ENCODE measurements at regions not wholly inside any gene's neighbourhood (a gene's known extent, or its start where the extent isn't known, plus 50 kb on each side); places are given as distances from the start of the nearest gene placed in this dataset.

DNA sequence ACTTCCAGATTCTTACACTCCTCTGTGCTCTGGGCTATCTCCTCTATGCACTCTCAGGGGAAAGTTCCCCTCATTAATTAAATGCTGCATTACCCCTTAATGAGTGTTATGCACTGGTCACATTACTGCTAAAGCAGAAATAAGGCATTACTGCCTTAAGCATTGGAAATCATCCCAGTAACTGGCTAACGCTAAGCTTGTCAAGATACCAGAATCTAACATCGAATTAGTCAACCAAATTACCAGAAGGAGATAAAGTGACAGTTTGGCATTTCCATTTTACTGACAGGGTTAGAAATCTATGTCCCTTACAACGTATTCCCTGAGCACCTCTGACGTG lies 69.5 kb upstream of the FAM169A start (continued):
- no peak for TF ChIP-seq PRDM15 (CRISPR knock-in tag; IDR thresholded peaks at IDR 0.05)
- no peak for TF ChIP-seq SMAD5 (IDR thresholded peaks at IDR 0.05; ENCODE audit: low read depth)
- no peak for TF ChIP-seq PAX8 (IDR thresholded peaks at IDR 0.05)

GRCh38 chr5:74934949-74935751 lies 69.0 kb upstream of the FAM169A start:
- no TSS peak for BruUV-seq (replicated peaks)
- Histone ChIP-seq H3K4me2 (ENCODE audit: control insufficient read depth, insufficient read depth) (no peak overlapping the region), H3K27ac (ENCODE audit: control insufficient read depth, insufficient read depth) (no peak overlapping the region), H3K9me3 (replicated peaks; ENCODE audit: control insufficient read depth, insufficient read depth, low read length) (no peaks in the 10 kb centered on the region), H4K20me1 (ENCODE audit: control insufficient read depth, insufficient read depth) (no peaks in the 10 kb centered on the region), H2AFZ (ENCODE audit: control insufficient read depth, low read depth, low read length) (no peak overlapping the region), H3K9ac (ENCODE audit: control insufficient read depth, insufficient read depth, low read length) (no peak overlapping the region), H3K4me1 (ENCODE audit: control insufficient read depth, insufficient read depth, low read length) (no peaks in the 10 kb centered on the region), H3K27me3 (replicated peaks in 1 of 2; ENCODE audit: control insufficient read depth in 2 of 2, insufficient read depth in 2 of 2, low read length in 1 of 2) (peaks cover 0 to 6% of the 10 kb centered on the region in 2 experiments; a peak in 2 of 4 replicates), H3K79me2 (ENCODE audit: control insufficient read depth, insufficient read depth, low read length) (no peaks in the 10 kb centered on the region), H3K4me3 (no peak overlapping the region), H3K36me3 (ENCODE audit: control insufficient read depth in 2 of 2, insufficient read depth in 2 of 2, low read length in 1 of 2) (no peaks in the 10 kb centered on the region)
- ChIA-PET POLR2A (no interaction called here), RAD21 (ENCODE audit: unreplicated experiment) (interaction anchor here (0.5 to 1.3 kb wide), 2 partner anchors 346 to 1021 kb away, joined by 3 to 4 read pairs; no protein-coding TSS in a partner anchor), CTCF (interaction anchor here (1.0 to 1.3 kb wide), 3 partner anchors 9 to 745 kb away, joined by 3 to 5 read pairs (median 4); no protein-coding TSS in a partner anchor), SMC1A (ENCODE audit: uncharacterized antibody, unreplicated experiment) (interaction anchor here (1.1 to 1.6 kb wide), 3 partner anchors 9 to 746 kb away, joined by 3 read pairs; partner anchors contain the start of gene HMGCR)
- no peak for TF ChIP-seq STAT3 (IDR thresholded peaks at IDR 0.05; ENCODE audit: low read depth, low read length)
- TF ChIP-seq RAD21 (IDR thresholded peaks at IDR 0.05; ENCODE audit: insufficient read depth, low read depth, low read length) = 0 out of 2 replicates have a peak, but pooled peaks have one; percentile 11
- TF ChIP-seq TCF3 (IDR thresholded peaks at IDR 0.05; ENCODE audit: borderline replicate concordance, insufficient read depth, low read depth, low read length) = no peak
- TF ChIP-seq MEF2A (IDR thresholded peaks at IDR 0.05; ENCODE audit: insufficient read depth, low read depth, low read length) = no peak
- TF ChIP-seq, protein P1, sequence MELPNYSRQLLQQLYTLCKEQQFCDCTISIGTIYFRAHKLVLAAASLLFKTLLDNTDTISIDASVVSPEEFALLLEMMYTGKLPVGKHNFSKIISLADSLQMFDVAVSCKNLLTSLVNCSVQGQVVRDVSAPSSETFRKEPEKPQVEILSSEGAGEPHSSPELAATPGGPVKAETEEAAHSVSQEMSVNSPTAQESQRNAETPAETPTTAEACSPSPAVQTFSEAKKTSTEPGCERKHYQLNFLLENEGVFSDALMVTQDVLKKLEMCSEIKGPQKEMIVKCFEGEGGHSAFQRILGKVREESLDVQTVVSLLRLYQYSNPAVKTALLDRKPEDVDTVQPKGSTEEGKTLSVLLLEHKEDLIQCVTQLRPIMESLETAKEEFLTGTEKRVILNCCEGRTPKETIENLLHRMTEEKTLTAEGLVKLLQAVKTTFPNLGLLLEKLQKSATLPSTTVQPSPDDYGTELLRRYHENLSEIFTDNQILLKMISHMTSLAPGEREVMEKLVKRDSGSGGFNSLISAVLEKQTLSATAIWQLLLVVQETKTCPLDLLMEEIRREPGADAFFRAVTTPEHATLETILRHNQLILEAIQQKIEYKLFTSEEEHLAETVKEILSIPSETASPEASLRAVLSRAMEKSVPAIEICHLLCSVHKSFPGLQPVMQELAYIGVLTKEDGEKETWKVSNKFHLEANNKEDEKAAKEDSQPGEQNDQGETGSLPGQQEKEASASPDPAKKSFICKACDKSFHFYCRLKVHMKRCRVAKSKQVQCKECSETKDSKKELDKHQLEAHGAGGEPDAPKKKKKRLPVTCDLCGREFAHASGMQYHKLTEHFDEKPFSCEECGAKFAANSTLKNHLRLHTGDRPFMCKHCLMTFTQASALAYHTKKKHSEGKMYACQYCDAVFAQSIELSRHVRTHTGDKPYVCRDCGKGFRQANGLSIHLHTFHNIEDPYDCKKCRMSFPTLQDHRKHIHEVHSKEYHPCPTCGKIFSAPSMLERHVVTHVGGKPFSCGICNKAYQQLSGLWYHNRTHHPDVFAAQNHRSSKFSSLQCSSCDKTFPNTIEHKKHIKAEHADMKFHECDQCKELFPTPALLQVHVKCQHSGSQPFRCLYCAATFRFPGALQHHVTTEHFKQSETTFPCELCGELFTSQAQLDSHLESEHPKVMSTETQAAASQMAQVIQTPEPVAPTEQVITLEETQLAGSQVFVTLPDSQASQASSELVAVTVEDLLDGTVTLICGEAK (IDR thresholded peaks at IDR 0.05; ENCODE audit: borderline replicate concordance) = no peak
- no peak for TF ChIP-seq RFX5 (IDR thresholded peaks at IDR 0.05; ENCODE audit: low read depth, low read length)
- TF ChIP-seq SIN3A (IDR thresholded peaks at IDR 0.05; ENCODE audit: low read depth, low read length) = no peak
- peak; percentile 31 to 40 (median 36); a peak in 4 of 6 replicates for TF ChIP-seq CTCF (IDR thresholded peaks at IDR 0.05 in 2 of 3, conservative IDR thresholded peaks at IDR 0.05 in 1 of 3; ENCODE audit: control insufficient read depth in 2 of 3, extremely low read depth in 1 of 3, insufficient read depth in 1 of 3, low read depth in 3 of 3, low read length in 3 of 3)
- 36% methylated on average over 9 of the region's 9 CpGs for WGBS (ENCODE audit: insufficient coverage, insufficient replicate concordance, low lambda C conversion rate, missing lambda C conversion rate)
- ATAC-seq (peak; percentile 64), DNase-seq (ENCODE audit: low read depth, low spot score) (no peak), FAIRE-seq (no peak)
- intact Hi-C loops (cut with micrococcal nuclease; ENCODE audit: unreplicated experiment) = loop anchor here (5.0 to 10.0 kb wide), 2 partner anchors 332 to 1320 kb away; no protein-coding TSS in a partner anchor
- in situ Hi-C loops (cut with MboI) = no loop called here
